ENCODE measurements at regions not wholly inside any gene's neighbourhood (a gene's known extent, or its start where the extent isn't known, plus 50 kb on each side); places are given as distances from the start of the nearest gene placed in this dataset.

- TF ChIP-seq RAD21 (IDR thresholded peaks at IDR 0.05 in 1 of 2, conservative IDR thresholded peaks at IDR 0.05 in 1 of 2; ENCODE audit: low read depth in 2 of 2, low read length in 2 of 2): no peak
- TF ChIP-seq, protein P1, sequence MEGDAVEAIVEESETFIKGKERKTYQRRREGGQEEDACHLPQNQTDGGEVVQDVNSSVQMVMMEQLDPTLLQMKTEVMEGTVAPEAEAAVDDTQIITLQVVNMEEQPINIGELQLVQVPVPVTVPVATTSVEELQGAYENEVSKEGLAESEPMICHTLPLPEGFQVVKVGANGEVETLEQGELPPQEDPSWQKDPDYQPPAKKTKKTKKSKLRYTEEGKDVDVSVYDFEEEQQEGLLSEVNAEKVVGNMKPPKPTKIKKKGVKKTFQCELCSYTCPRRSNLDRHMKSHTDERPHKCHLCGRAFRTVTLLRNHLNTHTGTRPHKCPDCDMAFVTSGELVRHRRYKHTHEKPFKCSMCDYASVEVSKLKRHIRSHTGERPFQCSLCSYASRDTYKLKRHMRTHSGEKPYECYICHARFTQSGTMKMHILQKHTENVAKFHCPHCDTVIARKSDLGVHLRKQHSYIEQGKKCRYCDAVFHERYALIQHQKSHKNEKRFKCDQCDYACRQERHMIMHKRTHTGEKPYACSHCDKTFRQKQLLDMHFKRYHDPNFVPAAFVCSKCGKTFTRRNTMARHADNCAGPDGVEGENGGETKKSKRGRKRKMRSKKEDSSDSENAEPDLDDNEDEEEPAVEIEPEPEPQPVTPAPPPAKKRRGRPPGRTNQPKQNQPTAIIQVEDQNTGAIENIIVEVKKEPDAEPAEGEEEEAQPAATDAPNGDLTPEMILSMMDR (IDR thresholded peaks at IDR 0.05; ENCODE audit: control extremely low read depth in 1 of 3, insufficient read depth in 1 of 3, low read depth in 1 of 3, low read length in 3 of 3): no peak
Measured at GRCh38 chr5:28468166-28468565, 1429.8 kb upstream of the CDH9 start (continued).

Measured in H1 (cell line).